ENCODE measurements at regions not wholly inside any gene's neighbourhood (a gene's known extent, or its start where the extent isn't known, plus 50 kb on each side); places are given as distances from the start of the nearest gene placed in this dataset.

DNA sequence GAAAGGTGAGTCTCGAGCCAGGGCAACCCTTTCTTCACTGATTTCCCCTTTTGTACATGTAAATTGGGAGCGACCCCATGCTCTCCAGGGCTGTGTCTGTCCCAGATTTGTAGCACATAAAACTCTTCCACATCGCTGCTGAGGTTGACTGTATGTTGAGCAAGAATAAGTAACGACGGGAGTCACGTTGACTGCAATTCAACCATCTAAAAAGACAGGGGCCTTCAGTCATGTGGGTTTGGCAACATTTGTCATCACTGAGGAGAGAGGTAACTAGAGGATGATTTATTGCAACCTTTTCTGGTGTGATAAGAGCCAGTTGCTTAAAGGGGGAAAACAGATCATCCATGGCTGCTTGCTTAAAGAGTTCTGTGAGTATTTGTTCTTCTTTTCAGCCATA lies 159.4 kb upstream of the SULF2 start:
- Histone ChIP-seq H3K36me3 (ENCODE audit: control insufficient read depth in 2 of 2, insufficient read depth in 2 of 2, low read length in 1 of 2) (no peaks in the 10 kb centered on the region), H3K27me3 (replicated peaks in 1 of 2; ENCODE audit: control insufficient read depth in 2 of 2, insufficient read depth in 2 of 2, low read length in 1 of 2) (no peaks in the 10 kb centered on the region; a peak in 1 of 4 replicates), H3K9me3 (replicated peaks; ENCODE audit: control insufficient read depth, insufficient read depth, low read length) (no peaks in the 10 kb centered on the region; the same call in 2 of the 3 replicates), H3K4me2 (ENCODE audit: control insufficient read depth, insufficient read depth) (no peak overlapping the region), H3K4me1 (ENCODE audit: control insufficient read depth, insufficient read depth, low read length) (no peaks in the 10 kb centered on the region), H2AFZ (ENCODE audit: control insufficient read depth, low read depth, low read length) (no peak overlapping the region), H3K27ac (ENCODE audit: control insufficient read depth, insufficient read depth) (no peak overlapping the region), H3K4me3 (no peak overlapping the region), H4K20me1 (ENCODE audit: control insufficient read depth, insufficient read depth) (no peaks in the 10 kb centered on the region), H3K9ac (ENCODE audit: control insufficient read depth, insufficient read depth, low read length) (no peak overlapping the region), H3K79me2 (ENCODE audit: control insufficient read depth, insufficient read depth, low read length) (no peaks in the 10 kb centered on the region)
- 41% methylated on average over 6 of the region's 6 CpGs for WGBS (ENCODE audit: insufficient coverage, insufficient replicate concordance, low lambda C conversion rate, missing lambda C conversion rate)
- no peak for DNase-seq (ENCODE audit: low read depth, low spot score)
- ChIA-PET SMC1A (ENCODE audit: uncharacterized antibody, unreplicated experiment) (no interaction called here), RAD21 (ENCODE audit: unreplicated experiment) (no interaction called here), POLR2A (no interaction called here), CTCF (no interaction called here)
- in situ Hi-C loops (cut with MboI) = no loop called here
- TF ChIP-seq, protein P1, sequence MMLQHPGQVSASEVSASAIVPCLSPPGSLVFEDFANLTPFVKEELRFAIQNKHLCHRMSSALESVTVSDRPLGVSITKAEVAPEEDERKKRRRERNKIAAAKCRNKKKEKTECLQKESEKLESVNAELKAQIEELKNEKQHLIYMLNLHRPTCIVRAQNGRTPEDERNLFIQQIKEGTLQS (IDR thresholded peaks at IDR 0.05; ENCODE audit: borderline replicate concordance, extremely low read depth, low read depth, low read length) = no peak
- TF ChIP-seq, protein P2, sequence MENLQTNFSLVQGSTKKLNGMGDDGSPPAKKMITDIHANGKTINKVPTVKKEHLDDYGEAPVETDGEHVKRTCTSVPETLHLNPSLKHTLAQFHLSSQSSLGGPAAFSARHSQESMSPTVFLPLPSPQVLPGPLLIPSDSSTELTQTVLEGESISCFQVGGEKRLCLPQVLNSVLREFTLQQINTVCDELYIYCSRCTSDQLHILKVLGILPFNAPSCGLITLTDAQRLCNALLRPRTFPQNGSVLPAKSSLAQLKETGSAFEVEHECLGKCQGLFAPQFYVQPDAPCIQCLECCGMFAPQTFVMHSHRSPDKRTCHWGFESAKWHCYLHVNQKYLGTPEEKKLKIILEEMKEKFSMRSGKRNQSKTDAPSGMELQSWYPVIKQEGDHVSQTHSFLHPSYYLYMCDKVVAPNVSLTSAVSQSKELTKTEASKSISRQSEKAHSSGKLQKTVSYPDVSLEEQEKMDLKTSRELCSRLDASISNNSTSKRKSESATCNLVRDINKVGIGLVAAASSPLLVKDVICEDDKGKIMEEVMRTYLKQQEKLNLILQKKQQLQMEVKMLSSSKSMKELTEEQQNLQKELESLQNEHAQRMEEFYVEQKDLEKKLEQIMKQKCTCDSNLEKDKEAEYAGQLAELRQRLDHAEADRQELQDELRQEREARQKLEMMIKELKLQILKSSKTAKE (IDR thresholded peaks at IDR 0.05; ENCODE audit: low read depth, poor library complexity, severe bottlenecking) = no peak
- no peak for TF ChIP-seq NR2F1 (conservative IDR thresholded peaks at IDR 0.05)
- TF ChIP-seq, protein P3, sequence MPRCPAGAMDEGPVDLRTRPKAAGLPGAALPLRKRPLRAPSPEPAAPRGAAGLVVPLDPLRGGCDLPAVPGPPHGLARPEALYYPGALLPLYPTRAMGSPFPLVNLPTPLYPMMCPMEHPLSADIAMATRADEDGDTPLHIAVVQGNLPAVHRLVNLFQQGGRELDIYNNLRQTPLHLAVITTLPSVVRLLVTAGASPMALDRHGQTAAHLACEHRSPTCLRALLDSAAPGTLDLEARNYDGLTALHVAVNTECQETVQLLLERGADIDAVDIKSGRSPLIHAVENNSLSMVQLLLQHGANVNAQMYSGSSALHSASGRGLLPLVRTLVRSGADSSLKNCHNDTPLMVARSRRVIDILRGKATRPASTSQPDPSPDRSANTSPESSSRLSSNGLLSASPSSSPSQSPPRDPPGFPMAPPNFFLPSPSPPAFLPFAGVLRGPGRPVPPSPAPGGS (IDR thresholded peaks at IDR 0.05; ENCODE audit: borderline replicate concordance, insufficient read depth, low read depth, low read length, poor library complexity, severe bottlenecking) = peak; percentile 77
- no peak for TF ChIP-seq NFIC (IDR thresholded peaks at IDR 0.05; ENCODE audit: low read depth, low read length)
- TF ChIP-seq FOXM1 (IDR thresholded peaks at IDR 0.05; ENCODE audit: low read depth, low read length) = no peak
- TF ChIP-seq CREB1 (IDR thresholded peaks at IDR 0.05; ENCODE audit: low read depth) = no peak
- FAIRE-seq = no peak
- no TSS peak for BruUV-seq (replicated peaks)
- intact Hi-C loops (cut with micrococcal nuclease; ENCODE audit: unreplicated experiment) = no loop called here
- no peak for ATAC-seq
